HFFc6 (cell line): ENCODE measurements at regions not wholly inside any gene's neighbourhood (a gene's known extent, or its start where the extent isn't known, plus 50 kb on each side); places are given as distances from the start of the nearest gene placed in this dataset.

Source experiments
- DNase-seq: peaks from one replicate; pipeline ENCODE4 v3.0.0-alpha.2; 2018
- H3K27ac Mint-ChIP-seq: 2 replicates; pipeline ENCODE4 v1.8.0; 2020; ENCODE audit warnings: mild to moderate bottlenecking, mixed read lengths
- H3K27me3 Mint-ChIP-seq: 2 replicates; pipeline ENCODE4 v1.8.0; 2021; ENCODE audit warnings: mild to moderate bottlenecking, moderate library complexity, mixed read lengths; ENCODE audit not compliant: insufficient read depth
- H3K36me3 Mint-ChIP-seq: 2 replicates; pipeline ENCODE4 v1.8.0; 2021; ENCODE audit warnings: low read depth, mixed read lengths
- H3K4me1 Mint-ChIP-seq: 2 replicates; pipeline ENCODE4 v1.8.0; 2020; ENCODE audit warnings: low read depth, mixed read lengths
- H3K4me3 Mint-ChIP-seq: 2 replicates; pipeline ENCODE4 v1.8.0; 2020; ENCODE audit warnings: mild to moderate bottlenecking, moderate library complexity, mixed read lengths
- H3K9me3 Mint-ChIP-seq: 2 replicates; pipeline ENCODE4 v1.8.0; 2020; ENCODE audit warnings: mild to moderate bottlenecking, mixed read lengths
- CTCF ChIP-seq: fragments of 200-600 bp; sonication (generic); IDR thresholded peaks from 2 replicates; pipeline ENCODE4 v1.5.0; 2021; ENCODE audit warnings: antibody characterized with exemption, mild to moderate bottlenecking

- Mint-ChIP-seq H3K4me1 (no peaks in the 10 kb centered on the region), H3K27ac (no peak overlapping the region), H3K36me3 (no peaks in the 10 kb centered on the region), H3K9me3 (peaks cover 56% of the 10 kb centered on the region), H3K4me3 (no peak overlapping the region), H3K27me3 (no peaks in the 10 kb centered on the region; the same call in 1 of the 2 replicates)
- no peak for TF ChIP-seq CTCF
- DNase-seq = no peak
These were observed 465.9 kb downstream of the GATA3 start for GRCh38 chr10:8520382-8520781.

DNA sequence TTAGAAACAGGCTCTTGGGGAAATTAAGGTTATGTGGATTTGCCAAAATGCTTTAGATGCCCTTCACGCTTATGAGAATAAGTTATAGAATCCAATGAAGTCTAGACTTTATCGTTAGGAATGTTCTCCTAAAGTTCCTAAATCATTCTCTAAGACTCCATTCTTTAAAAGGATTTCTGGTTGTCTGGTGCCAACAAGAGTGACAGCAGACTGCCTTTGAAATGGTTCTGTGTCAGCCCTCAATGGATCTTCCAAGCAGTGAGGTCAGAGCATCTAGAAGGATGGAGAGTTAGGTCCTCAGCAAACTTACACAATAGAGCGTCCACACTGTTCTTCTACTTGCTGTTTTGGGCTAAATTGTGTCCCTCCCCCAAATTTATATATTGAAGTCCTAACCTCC is 473.3 kb downstream of the GATA3 start:
- Mint-ChIP-seq H3K27me3 (peaks cover 2% of the 10 kb centered on the region), H3K4me3 (no peak overlapping the region), H3K9me3 (peaks cover 61% of the 10 kb centered on the region), H3K27ac (no peak overlapping the region), H3K36me3 (no peaks in the 10 kb centered on the region), H3K4me1 (no peaks in the 10 kb centered on the region)
- TF ChIP-seq CTCF = no peak
- no peak for DNase-seq

GRCh38 chr10:8531116-8531515 is 476.6 kb downstream of the GATA3 start:
- H3K36me3 Mint-ChIP-seq = no peaks in the 10 kb centered on the region; the same call in 1 of the 2 replicates
- H3K4me1 Mint-ChIP-seq = no peaks in the 10 kb centered on the region
- peaks cover 54% of the 10 kb centered on the region for H3K9me3 Mint-ChIP-seq
- no peak overlapping the region for H3K4me3 Mint-ChIP-seq
- DNase-seq = no peak
- H3K27me3 Mint-ChIP-seq = peaks cover 2% of the 10 kb centered on the region
- H3K27ac Mint-ChIP-seq = no peak overlapping the region
- TF ChIP-seq CTCF = no peak

DNA sequence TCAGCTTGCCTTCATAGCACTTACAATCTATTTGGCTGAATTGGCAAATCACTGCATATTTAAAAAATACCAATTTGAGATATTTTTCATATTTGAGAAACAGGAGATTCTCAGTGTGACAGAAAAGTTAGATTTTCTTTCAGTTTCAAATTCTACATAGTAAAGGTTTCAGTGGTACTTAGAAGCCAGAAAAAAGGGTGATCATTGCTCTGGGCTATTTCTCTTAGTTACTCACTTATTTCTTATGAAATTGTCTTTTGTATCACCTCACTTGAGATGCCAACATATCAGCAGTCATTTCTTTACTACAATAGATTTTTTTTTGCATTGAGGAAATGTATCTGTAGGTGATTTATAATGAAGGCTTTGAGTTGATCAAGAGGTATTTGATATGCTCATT is 478.2 kb downstream of the GATA3 start:
- Mint-ChIP-seq H3K4me3 (no peak overlapping the region), H3K9me3 (peaks cover 59% of the 10 kb centered on the region), H3K4me1 (no peaks in the 10 kb centered on the region), H3K27me3 (peaks cover 2% of the 10 kb centered on the region), H3K27ac (no peak overlapping the region), H3K36me3 (no peaks in the 10 kb centered on the region; the same call in 1 of the 2 replicates)
- no peak for DNase-seq
- TF ChIP-seq CTCF = no peak

GRCh38 chr10:8533462-8533861 is 479.0 kb downstream of the GATA3 start:
- H3K27ac Mint-ChIP-seq = no peak overlapping the region
- H3K9me3 Mint-ChIP-seq = peaks cover 59% of the 10 kb centered on the region
- no peaks in the 10 kb centered on the region; the same call in 1 of the 2 replicates for H3K36me3 Mint-ChIP-seq
- no peaks in the 10 kb centered on the region for H3K4me1 Mint-ChIP-seq
- no peak for DNase-seq
- peaks cover 2% of the 10 kb centered on the region for H3K27me3 Mint-ChIP-seq
- TF ChIP-seq CTCF = no peak
- no peak overlapping the region for H3K4me3 Mint-ChIP-seq

DNA sequence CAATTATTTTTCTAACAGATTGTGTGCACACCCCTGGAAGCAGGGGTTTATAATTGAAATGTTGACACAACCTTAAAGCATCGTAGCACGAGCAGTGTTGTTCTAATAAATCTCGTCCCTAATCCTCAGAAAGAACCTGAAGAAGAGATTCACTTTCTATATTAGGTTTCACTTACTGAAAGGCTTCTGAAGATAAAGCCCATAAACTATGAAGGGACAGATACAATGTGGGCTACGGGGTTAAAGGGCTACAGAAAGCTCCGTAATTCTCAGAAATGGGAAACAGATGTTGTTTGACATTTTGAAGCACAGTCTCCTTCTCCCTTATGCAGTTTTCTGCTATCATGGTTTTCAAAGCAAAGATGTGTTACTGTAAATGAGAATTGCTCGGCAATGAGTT is 479.6 kb downstream of the GATA3 start:
- Mint-ChIP-seq H3K9me3 (peaks cover 55% of the 10 kb centered on the region), H3K27ac (no peak overlapping the region), H3K27me3 (peaks cover 2% of the 10 kb centered on the region), H3K36me3 (no peaks in the 10 kb centered on the region; the same call in 1 of the 2 replicates), H3K4me3 (no peak overlapping the region), H3K4me1 (no peaks in the 10 kb centered on the region)
- DNase-seq = no peak
- no peak for TF ChIP-seq CTCF
